EH (cell line): ENCODE measurements at regions not wholly inside any gene's neighbourhood (a gene's known extent, or its start where the extent isn't known, plus 50 kb on each side); places are given as distances from the start of the nearest gene placed in this dataset.
"Not testable (repeated sequence)": the region's sequence is repeated elsewhere in the genome, so short reads cannot be mapped to it uniquely, and the experiment has no call there.

Source experiments
- DNase-seq: peaks from one replicate; pipeline ENCODE4 v3.0.0-alpha.2; 2015; ENCODE audit warnings: low read depth

DNA sequence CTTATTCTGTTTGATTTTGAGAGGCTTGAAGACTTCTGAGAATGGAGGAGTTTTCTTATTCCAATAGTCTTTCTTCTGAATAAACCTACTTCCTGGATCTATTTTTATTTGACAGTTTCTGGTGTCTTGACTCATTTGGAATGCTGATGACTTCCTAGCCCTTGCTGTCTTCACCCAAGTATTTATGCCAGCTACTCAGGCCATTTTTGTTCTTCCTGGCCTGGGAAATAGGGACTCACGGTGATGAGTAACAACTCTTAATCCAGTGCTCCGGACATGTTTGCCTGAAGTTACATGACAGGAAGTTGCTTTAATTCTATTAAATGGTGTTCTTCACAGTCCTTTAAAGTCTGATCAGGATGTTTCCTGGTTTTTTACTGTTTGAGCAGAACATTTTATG is 272.1 kb upstream of the EYS start:
- DNase-seq, result no peak

DNA sequence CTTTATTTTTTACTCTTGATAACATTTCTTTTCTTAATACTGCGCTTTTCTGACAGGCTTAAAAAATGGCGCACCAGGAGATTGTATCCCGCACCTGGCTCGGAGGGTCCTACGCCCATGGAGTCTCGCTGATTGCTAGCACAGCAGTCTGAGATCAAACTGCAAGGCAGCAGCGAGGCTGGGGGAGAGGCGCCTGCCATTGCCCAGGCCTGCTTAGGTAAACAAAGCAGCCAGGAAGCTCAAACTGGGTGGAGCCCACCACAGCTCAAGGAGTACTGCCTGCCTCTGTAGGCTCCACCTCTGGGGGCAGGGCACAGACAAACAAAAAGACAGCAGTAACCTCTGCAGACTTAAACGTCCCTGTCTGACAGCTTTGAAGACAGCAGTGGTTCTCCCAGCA is 264.2 kb upstream of the EYS start:
- not testable (repeated sequence) for DNase-seq

DNA sequence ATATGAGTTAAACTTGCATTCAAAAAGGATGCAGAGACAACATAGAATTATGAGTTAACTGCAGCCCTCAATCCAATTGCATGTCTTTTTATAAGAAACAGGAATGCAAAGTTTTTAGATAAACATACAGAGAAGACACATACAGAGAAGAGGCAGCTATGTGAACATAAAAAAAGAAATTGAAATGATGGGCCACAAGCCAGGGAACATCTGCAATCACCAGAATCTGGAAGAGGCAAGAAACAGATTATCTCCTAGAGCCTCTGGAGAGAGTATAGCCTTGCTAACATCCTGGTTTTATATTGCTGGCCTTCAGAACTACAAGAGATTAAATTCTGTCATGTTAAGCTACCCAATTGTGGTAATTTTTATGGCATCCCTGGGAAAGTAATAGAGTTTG is 257.2 kb upstream of the EYS start:
- DNase-seq, result no peak

DNA sequence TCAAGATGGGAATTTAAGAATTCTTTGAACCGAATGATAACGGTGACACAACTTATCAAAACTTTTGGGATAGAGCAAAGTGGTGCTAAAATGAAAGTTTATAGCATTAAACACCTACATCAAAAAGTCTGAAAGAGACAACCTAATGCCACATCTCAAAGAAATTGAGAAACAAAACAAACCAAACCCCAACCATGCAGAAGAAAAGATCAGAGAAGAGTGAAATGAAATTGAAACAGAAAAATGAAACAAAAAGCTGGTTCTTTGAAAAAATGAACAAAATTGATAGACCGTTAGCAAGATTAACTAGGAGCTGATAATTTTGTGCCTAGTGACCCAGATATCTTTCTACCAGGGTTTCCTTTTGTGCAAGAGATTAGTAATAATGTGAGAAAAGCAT is 248.0 kb upstream of the EYS start:
- DNase-seq, result no peak

DNA sequence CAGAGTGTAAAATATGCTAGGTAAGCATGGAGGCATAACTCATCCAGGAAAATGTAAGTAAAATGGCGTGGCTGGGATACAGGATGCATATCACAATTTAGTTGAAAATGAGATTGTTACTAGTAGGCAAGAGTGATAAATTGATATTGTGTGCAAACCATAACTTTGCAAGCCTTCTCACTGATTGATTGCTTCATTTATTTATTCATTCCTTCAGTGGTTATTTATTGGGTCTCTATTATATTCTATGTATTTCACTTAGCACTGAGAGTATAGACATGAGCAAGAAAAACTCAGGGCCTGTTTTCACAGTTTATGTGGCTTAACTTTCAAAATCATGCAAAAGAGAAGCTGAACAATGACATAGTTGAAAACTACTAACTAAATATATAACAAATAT is 241.0 kb upstream of the EYS start:
- DNase-seq, result no peak

DNA sequence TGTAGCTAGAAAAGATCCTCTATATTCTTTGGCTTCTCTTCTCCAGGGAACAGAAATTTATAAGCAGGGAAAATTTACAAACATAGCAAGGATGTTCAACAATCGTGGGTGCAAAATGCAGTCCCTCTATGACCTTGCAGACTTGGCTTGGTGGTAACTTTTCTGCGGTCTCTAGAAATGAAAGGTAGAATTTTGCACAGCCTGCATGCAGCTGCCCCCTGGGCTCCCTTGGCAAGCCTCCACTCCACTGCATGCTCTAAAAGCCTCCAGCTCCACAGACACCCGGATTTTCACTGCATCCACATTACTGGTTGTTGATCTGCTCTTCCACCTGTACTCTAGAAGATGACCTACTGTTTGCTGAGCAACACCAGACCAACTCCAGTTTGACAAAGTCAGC is 236.5 kb upstream of the EYS start:
- DNase-seq, result no peak

DNA sequence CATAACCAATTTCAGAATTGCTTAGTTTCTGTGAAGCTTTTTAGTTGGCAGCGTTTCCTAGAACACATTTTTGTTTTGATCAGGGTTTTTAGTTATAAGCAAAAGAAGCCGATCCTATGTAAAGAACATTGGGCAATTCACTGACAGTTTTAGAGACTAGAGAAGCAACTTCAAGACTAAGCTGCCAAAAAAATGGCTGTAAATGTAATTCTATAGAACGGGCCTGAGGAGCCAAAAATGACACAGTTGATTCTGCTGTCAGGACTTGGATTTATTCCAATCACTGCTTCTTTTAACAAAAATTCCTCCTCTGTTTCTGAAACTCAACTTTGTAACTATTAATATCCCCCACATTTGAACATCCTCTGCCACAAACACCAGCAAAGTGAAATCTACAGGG is 236.0 kb upstream of the EYS start:
- no peak for DNase-seq

DNA sequence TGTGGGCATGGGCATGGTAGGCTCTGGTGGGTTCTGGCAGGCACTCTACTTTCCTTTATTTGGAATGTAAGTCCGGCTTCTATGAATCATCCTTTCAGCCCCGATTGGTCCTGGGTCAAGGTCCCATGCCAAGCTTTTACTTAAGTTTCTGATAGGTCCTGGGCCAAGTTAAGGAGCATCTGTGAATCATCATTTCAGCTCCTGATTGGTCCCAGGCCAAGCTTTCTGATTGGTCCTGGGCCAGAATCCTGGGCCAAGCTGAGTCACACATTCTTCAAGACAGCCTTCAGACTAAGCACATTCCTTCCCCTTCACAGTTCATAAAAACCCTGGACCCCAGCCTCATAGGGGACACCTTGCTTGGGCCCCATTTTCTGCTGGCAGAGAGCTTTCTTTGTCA is 231.0 kb upstream of the EYS start:
- DNase-seq, result no peak

DNA sequence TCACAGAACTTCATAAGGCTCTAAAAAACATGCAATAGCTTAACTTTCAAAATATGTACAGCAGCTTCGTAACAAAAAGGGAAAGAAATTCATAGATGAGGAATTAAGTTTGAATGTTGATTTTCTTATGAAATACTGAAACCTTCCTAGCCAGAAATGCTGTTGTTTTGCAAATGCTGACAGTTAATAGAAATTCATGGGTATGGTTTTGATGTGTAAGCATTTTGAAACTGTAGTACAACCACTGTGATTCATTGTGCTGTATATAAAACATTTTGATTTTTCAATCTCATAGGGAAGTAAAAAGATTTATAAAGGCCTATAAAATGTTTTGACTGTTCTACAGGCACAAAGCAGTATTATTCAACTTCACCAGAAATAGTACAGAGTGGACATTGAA is 228.4 kb upstream of the EYS start:
- no peak for DNase-seq

DNA sequence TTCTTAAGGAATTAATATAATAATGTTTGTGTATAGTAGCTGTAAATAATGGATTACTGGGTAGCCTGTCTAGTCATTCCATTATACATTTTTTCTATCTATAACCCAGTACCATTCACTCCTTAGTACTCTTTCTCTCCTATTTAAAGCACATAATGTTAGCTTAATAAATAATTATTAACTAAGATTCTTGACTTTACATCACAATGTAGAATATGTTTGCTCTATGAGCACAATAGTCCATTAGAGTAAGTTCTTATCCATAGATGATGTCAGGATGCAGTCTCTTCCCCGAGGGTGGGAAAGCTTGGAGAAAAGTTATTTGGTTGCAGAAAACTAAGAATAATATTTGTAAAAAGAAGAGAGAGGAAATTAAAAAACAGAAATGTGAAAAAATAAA is 226.4 kb upstream of the EYS start:
- no peak for DNase-seq

DNA sequence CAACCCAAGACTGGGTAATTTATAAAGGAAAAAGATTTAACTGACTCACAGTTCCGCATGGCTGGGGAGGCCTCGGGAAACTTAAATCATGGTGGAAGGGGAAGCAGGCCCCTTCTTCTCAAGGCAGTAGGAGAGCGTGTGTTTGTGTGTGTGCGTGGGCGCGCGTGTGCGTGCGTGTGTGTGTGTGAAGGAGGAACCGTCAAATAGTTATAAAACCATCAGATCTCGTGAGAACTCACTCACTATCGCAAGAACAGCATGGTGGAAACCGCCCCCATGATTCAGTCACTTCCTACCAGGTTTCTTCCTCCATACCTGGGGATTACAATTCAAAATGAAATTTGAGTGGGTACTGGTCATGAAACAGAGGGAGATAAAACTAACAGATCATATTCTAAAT is 220.1 kb upstream of the EYS start:
- no peak for DNase-seq

DNA sequence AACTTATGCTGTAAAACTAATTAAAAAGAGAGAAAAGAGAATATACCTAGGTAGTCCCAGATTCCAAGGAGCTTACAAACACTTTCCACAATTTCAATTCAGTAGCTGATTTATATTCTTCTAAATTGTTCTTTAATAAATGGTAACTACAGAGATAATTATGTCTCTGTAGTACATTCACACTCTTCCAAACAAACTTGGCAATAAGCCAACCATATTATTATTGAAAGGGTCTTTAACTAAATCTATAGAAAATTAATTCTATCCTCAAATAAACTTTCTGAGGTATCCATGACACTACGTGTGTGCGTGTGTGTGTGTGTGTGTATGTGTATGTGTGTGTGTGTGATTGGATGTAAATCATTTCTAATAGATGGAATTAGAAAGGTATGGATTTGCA is 217.4 kb upstream of the EYS start:
- DNase-seq, result no peak

DNA sequence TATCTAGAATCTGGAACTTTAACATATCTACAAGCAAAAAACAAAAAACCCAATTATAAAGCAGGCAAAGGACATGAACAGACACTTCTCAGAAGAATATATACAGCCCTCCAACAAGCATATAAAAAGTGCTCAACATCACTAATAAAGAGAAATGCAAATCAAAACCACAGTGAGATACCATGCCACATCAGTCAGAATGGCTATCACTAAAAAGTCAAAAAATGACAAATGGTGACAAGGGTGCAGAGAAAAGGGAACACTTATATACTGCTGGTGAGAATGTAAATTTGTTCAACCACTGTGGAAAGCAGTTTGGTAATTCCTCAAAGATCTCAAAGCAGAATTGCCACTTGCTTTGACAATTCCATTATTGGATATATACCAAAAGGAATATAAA is 215.0 kb upstream of the EYS start:
- DNase-seq, result no peak

DNA sequence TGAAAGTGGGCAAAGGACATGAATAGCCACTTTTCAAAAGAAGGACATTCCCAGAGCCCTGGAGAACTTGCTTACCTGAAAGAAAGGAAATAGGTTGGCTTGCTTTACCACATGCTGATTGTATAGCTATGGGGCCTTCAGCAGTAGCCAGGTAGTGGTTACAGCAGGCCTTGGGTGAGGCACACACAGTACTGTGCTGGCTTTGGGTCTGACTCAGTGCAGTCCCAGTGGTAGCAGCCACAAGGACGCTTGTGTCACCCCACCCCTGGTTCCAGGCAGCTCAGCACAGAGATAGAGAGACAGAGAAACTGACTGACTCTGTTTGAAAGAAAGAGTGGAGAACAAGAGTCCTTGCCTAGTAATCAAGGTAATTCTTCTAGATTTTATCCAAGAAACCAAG is 201.0 kb upstream of the EYS start:
- DNase-seq, result no peak

DNA sequence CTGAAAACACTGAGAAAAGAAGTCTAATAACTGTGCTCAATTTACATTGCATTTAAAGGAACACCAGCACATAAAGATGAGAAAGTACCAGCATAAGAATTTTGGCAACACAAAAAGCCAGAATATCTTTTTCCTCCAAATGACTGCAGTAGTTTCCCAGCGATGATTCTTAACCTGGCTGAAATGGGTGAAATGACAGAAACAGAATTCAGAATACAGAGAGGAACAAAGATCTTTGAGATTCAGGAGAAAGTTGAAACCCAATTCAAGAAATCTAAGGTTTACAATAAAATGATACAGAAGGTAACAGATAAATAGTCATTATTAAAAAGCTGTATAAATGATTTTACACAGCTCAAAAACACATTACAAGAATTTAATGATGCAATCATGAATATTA is 197.0 kb upstream of the EYS start:
- no peak for DNase-seq

DNA sequence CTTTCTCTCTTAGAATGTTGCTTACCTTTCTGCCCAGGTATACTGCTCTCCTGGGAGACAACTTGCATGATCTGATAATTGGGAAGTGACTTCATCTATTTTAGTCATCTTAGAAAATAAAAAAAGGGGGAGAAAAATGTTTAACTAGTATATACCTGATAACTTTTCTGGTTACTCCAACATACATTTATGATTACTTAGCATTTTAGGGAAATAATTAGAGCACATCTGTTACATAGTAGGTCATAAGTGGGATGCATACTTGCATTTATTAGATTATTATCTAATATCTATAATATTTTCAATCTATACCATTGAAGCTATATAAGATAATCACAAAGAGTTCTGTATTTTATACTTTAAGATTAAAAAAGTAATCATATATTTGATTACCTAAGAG is 193.9 kb upstream of the EYS start:
- DNase-seq, result no peak

DNA sequence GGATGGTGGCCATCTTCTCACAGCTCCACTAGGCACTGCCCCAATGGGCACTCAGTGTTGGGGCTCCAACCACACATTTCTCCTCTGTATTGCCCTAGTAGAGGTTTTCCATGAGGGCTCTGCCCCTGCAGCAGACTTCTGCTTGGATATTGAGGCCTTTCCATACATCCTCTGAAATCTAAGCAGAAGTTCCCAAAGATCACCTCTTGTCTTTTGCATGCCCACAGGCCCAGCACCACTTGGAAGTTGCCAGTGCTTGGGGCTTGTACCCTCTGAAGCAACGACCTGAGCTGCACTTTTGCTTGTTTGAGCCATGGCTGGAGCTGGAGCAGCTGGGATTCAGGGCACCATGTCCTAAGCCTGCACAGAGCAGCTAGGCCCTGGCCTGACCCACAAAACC is 189.1 kb upstream of the EYS start:
- no peak for DNase-seq

DNA sequence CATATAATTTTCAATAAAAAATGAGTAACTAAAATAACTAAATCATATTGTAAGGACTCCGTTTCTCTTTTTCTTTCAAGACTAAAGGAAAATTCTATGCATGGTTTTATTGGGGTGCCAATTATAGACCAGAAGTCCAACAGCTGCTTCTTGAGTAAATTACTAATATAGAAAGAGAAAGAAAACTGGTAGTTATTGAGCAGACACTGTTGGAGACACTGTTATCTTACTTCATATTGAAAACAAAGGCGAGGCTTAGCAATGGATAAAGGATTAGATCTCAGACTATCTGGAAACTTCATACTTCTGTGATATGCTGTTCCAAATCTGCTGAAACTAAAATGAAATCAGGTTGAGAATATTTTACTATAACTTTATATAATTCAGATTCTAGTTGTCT is 169.6 kb upstream of the EYS start:
- no peak for DNase-seq

DNA sequence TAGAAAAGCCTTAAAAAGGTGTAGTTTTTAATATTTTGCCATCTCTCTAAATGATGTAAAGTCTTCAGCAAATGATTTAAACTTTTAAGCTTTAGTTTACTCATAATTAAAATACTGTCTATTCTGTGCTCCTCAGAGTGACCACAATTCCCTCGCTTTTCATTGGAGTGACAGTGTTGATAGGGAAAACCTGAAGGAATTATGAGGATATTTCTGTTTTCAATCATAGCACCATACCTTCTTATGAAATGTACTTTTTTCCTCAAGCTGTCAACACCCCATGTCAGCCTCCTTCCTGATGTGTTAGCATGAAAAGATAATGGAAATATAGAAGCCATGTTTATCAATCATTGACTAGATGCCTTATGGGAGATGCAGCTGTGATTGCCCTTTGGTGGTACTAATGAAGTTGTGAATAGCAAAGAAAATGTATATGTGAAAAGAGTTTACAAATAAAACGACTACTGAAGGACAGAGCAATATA is 145.4 kb upstream of the EYS start:
- DNase-seq, result no peak

DNA sequence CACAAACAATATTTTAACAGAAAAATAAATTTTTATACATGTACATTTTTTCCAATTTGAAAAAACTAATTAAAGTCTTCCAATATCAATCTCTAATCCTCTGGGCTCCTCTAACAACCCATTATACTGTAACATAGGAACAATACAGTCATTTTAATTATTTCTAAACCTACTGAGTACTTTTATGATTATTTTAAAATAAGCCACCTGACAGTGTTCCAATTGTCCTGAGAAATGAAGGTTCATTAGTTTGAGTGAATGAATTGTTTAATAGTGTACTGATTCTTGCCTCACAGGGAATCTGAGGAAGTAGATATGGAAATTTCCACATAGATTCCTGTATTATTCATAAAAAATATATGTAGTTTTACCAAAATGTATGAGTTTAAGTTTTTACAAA is 123.1 kb upstream of the EYS start:
- DNase-seq, result no peak

DNA sequence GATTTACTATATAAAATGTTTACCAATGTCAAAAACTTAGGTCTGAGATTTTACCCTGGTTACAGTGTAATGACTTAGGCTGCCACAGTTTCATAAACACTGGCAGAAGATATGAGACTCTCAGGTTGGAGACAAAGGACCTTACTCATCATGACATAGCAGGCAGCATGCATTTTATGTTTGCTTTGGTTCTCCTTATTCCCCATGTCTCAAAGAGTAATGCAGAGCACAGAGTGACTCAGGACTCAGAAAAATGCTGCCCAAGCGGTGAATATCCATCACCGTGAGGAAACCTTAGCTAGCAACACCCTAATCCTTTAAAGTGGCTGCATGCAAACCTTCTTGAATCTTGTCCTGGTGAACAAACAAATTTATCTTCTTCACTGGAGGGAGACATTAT is 112.1 kb upstream of the EYS start:
- no peak for DNase-seq

DNA sequence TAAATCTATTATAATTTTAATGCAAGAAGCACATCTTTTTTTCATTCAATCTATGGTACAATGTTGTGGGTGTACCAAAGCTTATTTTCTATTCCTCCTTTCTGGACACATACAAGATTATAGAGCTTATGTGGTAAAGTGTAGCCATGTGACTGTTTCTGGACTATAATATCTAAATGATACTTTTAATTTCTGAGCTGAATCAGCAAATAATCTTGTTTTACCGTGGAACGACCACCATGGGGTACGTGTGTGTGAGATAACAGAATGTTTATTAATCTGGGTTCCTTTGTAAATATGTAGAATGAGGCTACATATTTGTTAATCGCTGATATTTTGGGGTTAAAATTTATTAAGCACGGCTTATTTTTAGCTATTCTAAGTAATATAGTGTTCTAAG is 111.5 kb upstream of the EYS start:
- no peak for DNase-seq

DNA sequence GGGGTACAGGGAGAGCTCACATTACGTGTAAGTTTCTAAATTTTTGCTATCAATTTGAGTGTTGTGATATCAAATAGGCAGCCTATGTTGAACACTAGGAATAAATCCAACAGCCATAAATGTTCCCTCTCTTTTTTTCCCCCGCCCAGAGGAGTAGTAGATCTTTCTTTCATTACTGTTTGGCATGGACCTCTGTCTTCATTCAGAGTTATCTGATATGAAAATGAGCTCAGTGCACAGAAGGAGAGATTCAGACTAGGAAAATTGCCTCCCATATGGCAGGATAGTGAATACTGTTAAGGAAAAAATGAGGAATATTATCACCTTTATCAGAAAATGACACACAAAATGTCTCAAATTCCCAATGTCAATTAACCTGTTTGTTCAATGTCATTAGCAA is 110.0 kb upstream of the EYS start:
- no peak for DNase-seq

DNA sequence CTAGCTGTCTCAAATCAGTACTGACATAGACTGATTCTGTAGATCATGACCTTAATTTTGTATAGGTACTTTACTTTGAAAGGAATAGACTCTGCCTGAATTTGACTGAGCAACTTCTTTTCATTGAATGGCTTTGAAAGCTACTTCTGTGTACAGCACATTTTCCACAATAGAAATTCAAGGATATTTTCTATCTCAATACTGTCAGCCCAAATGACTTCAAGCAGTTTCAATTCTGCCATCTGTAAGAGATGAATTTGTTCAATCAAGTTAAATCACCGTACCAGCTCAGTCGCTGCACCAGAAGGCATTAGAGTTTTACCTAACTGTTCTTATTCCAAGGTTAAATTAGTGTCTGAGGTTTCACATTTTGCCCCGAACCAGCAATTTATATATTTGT is 107.0 kb upstream of the EYS start:
- no peak for DNase-seq

DNA sequence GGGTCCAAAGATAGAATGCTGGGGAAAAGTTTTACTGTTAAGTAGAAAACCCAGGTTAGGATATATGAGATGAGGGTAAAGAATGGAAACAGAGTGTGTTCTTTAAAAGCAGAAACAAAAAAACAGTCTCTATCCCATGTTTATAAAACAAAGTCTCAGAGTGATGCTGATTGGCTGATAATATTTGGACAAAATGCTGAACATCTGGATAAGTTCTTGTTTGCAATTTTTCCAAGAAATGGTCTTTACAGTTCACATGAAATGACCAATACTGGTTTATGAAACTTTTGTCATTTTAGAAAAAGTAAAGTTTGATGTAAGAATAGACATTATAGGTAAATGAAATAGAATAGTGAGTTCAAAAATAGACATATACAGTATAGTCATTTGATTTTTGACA is 96.2 kb upstream of the EYS start:
- DNase-seq, result no peak
